ENCODE measurements at regions not wholly inside any gene's neighbourhood (a gene's known extent, or its start where the extent isn't known, plus 50 kb on each side); places are given as distances from the start of the nearest gene placed in this dataset.

DNA sequence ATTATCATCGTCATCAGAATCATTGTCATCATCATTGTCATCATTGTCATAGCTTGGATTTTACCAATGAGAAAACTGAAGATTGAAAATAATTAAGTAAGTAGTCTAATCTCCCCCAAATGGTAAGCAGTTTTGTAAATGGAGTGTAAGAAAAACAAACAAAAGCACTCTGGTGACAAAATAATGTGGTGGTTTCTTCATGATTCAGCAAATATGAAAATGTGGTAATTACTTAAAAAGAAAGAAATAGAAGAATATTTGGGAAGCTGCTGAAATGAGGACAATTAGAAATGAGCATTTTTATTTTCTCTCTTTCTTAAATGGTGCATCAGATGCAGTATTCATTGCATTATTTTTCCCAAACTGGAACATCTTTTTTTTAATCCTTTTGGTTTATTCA, 514.4 kb downstream of the DCDC2C start:
- Histone ChIP-seq H3K4me1 (ENCODE audit: insufficient read depth, low read length, poor library complexity, severe bottlenecking) (no peaks in the 10 kb centered on the region), H3K9ac (ENCODE audit: low read depth, low read length, poor library complexity, severe bottlenecking) (no peak overlapping the region), H3K27me3 (ENCODE audit: insufficient read depth, low read length, poor library complexity, severe bottlenecking) (no peaks in the 10 kb centered on the region), H2AFZ (ENCODE audit: low read length) (no peak overlapping the region), H3K9me3 (ENCODE audit: insufficient read depth, low read depth, low read length) (no peaks in the 10 kb centered on the region), H3K4me3 (ENCODE audit: low read length, poor library complexity, severe bottlenecking) (no peak overlapping the region), H3F3A (ENCODE audit: low read depth) (no peaks in the 10 kb centered on the region), H4K20me1 (ENCODE audit: insufficient read depth, low read length, poor library complexity, severe bottlenecking) (no peaks in the 10 kb centered on the region), H3K4me2 (ENCODE audit: low read depth, low read length, poor library complexity, severe bottlenecking) (no peak overlapping the region), H3K79me2 (ENCODE audit: insufficient read depth, low read length) (no peaks in the 10 kb centered on the region), H3K9me2 (replicated peaks; ENCODE audit: low read depth, low read length) (no peaks in the 10 kb centered on the region), H3K36me3 (ENCODE audit: insufficient read depth, low read length) (no peaks in the 10 kb centered on the region)
- TF ChIP-seq, protein P1, sequence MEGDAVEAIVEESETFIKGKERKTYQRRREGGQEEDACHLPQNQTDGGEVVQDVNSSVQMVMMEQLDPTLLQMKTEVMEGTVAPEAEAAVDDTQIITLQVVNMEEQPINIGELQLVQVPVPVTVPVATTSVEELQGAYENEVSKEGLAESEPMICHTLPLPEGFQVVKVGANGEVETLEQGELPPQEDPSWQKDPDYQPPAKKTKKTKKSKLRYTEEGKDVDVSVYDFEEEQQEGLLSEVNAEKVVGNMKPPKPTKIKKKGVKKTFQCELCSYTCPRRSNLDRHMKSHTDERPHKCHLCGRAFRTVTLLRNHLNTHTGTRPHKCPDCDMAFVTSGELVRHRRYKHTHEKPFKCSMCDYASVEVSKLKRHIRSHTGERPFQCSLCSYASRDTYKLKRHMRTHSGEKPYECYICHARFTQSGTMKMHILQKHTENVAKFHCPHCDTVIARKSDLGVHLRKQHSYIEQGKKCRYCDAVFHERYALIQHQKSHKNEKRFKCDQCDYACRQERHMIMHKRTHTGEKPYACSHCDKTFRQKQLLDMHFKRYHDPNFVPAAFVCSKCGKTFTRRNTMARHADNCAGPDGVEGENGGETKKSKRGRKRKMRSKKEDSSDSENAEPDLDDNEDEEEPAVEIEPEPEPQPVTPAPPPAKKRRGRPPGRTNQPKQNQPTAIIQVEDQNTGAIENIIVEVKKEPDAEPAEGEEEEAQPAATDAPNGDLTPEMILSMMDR (conservative IDR thresholded peaks at IDR 0.05; ENCODE audit: low read length), result no peak
- TF ChIP-seq EZH2phosphoT487 (IDR thresholded peaks at IDR 0.05; ENCODE audit: borderline replicate concordance), result no peak

DNA sequence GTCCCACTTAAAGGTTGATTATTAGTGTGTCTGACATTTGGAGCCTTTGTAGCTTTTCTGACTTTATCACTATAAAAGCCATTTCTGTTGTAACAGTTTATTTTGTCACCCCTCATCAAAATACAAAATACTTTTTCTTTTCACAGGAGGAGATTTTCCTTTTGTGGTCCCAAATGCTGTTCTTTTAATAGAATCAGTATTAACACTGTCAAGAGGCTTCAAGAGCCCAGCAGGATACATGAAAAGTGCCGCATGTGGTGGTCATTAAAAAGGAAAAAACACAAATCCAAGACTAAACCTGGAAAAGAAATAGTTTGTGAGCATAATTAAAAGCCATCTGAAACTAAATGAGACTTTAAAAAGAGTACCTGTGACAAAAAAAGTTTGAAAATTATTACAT, 515.7 kb downstream of the DCDC2C start:
- H2AFZ ChIP-seq (ENCODE audit: low read length), result no peak overlapping the region
- no peaks in the 10 kb centered on the region for H3K9me3 ChIP-seq (ENCODE audit: insufficient read depth, low read depth, low read length)
- TF ChIP-seq EZH2phosphoT487 (IDR thresholded peaks at IDR 0.05; ENCODE audit: borderline replicate concordance), result no peak
- TF ChIP-seq, protein P1 (conservative IDR thresholded peaks at IDR 0.05; ENCODE audit: low read length), result no peak

GRCh38 chr2:4219571-4219970, 516.2 kb downstream of the DCDC2C start:
- H3K79me2 ChIP-seq (ENCODE audit: insufficient read depth, low read length), result no peaks in the 10 kb centered on the region
- H3F3A ChIP-seq (ENCODE audit: low read depth), result no peaks in the 10 kb centered on the region
- H3K4me3 ChIP-seq (ENCODE audit: low read length, poor library complexity, severe bottlenecking), result no peak overlapping the region
- no peaks in the 10 kb centered on the region for H3K4me1 ChIP-seq (ENCODE audit: insufficient read depth, low read length, poor library complexity, severe bottlenecking)
- no peak overlapping the region for H3K4me2 ChIP-seq (ENCODE audit: low read depth, low read length, poor library complexity, severe bottlenecking)
- H4K20me1 ChIP-seq (ENCODE audit: insufficient read depth, low read length, poor library complexity, severe bottlenecking), result no peaks in the 10 kb centered on the region
- H3K9me2 ChIP-seq (replicated peaks; ENCODE audit: low read depth, low read length), result no peaks in the 10 kb centered on the region
- H3K9ac ChIP-seq (ENCODE audit: low read depth, low read length, poor library complexity, severe bottlenecking), result no peak overlapping the region
- TF ChIP-seq, protein P1 (conservative IDR thresholded peaks at IDR 0.05; ENCODE audit: low read length), result no peak
- no peak for TF ChIP-seq EZH2phosphoT487 (IDR thresholded peaks at IDR 0.05; ENCODE audit: borderline replicate concordance)
- no peak overlapping the region for H2AFZ ChIP-seq (ENCODE audit: low read length)
- no peaks in the 10 kb centered on the region for H3K36me3 ChIP-seq (ENCODE audit: insufficient read depth, low read length)
- H3K27me3 ChIP-seq (ENCODE audit: insufficient read depth, low read length, poor library complexity, severe bottlenecking), result no peaks in the 10 kb centered on the region
- H3K9me3 ChIP-seq (ENCODE audit: insufficient read depth, low read depth, low read length), result no peaks in the 10 kb centered on the region

More for the DNA sequence above, 515.7 kb downstream of the DCDC2C start:
- Histone ChIP-seq H3K79me2 (ENCODE audit: insufficient read depth, low read length) (no peaks in the 10 kb centered on the region), H3K36me3 (ENCODE audit: insufficient read depth, low read length) (no peaks in the 10 kb centered on the region), H4K20me1 (ENCODE audit: insufficient read depth, low read length, poor library complexity, severe bottlenecking) (no peaks in the 10 kb centered on the region), H3K9me2 (replicated peaks; ENCODE audit: low read depth, low read length) (no peaks in the 10 kb centered on the region), H3K4me3 (ENCODE audit: low read length, poor library complexity, severe bottlenecking) (no peak overlapping the region), H3F3A (ENCODE audit: low read depth) (no peaks in the 10 kb centered on the region), H3K27me3 (ENCODE audit: insufficient read depth, low read length, poor library complexity, severe bottlenecking) (no peaks in the 10 kb centered on the region), H3K4me1 (ENCODE audit: insufficient read depth, low read length, poor library complexity, severe bottlenecking) (no peaks in the 10 kb centered on the region), H3K9ac (ENCODE audit: low read depth, low read length, poor library complexity, severe bottlenecking) (no peak overlapping the region), H3K4me2 (ENCODE audit: low read depth, low read length, poor library complexity, severe bottlenecking) (no peak overlapping the region)
